Loucy (cell line): ENCODE measurements at regions not wholly inside any gene's neighbourhood (a gene's known extent, or its start where the extent isn't known, plus 50 kb on each side); places are given as distances from the start of the nearest gene placed in this dataset.

Source experiments
- H2AFZ ChIP-seq: fragments of 200-600 bp; sonication (generic); 2 replicates; pipeline ENCODE4 v1.6.0; 2016; ENCODE audit warnings: antibody characterized with exemption, mild to moderate bottlenecking, low read length, moderate library complexity
- H3F3A ChIP-seq: fragments of 200-600 bp; 2 replicates; pipeline ENCODE4 v1.6.0; 2016; ENCODE audit warnings: antibody characterized with exemption, low read depth, mild to moderate bottlenecking
- H3K27me3 ChIP-seq: fragments of 200-600 bp; sonication (generic); 2 replicates; pipeline ENCODE4 v1.6.1; 2014; ENCODE audit warnings: low read length, mild to moderate bottlenecking; ENCODE audit not compliant: insufficient read depth, poor library complexity, severe bottlenecking
- H3K36me3 ChIP-seq: fragments of 200-600 bp; sonication (generic); 2 replicates; pipeline ENCODE4 v1.6.1; 2016; ENCODE audit warnings: low read length; ENCODE audit not compliant: insufficient read depth
- H3K4me1 ChIP-seq: fragments of 200-600 bp; sonication (generic); 2 replicates; pipeline ENCODE4 v1.5.1; 2014; ENCODE audit warnings: low read length, mild to moderate bottlenecking; ENCODE audit not compliant: insufficient read depth, poor library complexity, severe bottlenecking
- H3K4me2 ChIP-seq: fragments of 200-600 bp; sonication (generic); 2 replicates; pipeline ENCODE4 v1.6.0; 2014; ENCODE audit warnings: antibody characterized with exemption, low read length, low read depth, mild to moderate bottlenecking; ENCODE audit not compliant: poor library complexity, severe bottlenecking
- H3K4me3 ChIP-seq: fragments of 200-600 bp; sonication (generic); 2 replicates; pipeline ENCODE4 v1.5.1; 2014; ENCODE audit warnings: low read length, mild to moderate bottlenecking, mixed read lengths; ENCODE audit not compliant: poor library complexity, severe bottlenecking
- H3K79me2 ChIP-seq: fragments of 200-600 bp; sonication (generic); 2 replicates; pipeline ENCODE4 v1.6.1; 2014; ENCODE audit warnings: low read length; ENCODE audit not compliant: insufficient read depth
- H3K9ac ChIP-seq: fragments of 200-600 bp; sonication (generic); 2 replicates; pipeline ENCODE4 v1.6.0; 2014; ENCODE audit warnings: mild to moderate bottlenecking, low read depth, low read length, moderate library complexity; ENCODE audit not compliant: poor library complexity, severe bottlenecking
- H3K9me2 ChIP-seq: fragments of 200-600 bp; sonication (generic); replicated peaks from 2 replicates; pipeline ENCODE4 v1.6.1; 2016; ENCODE audit warnings: low read depth, low read length, mixed read lengths
- H3K9me3 ChIP-seq: fragments of 200-600 bp; sonication (generic); 2 replicates; pipeline ENCODE4 v1.6.1; 2014; ENCODE audit warnings: mild to moderate bottlenecking, antibody characterized with exemption, low read length, low read depth; ENCODE audit not compliant: insufficient read depth
- H4K20me1 ChIP-seq: fragments of 200-600 bp; sonication (generic); 2 replicates; pipeline ENCODE4 v1.6.0; 2014; ENCODE audit warnings: antibody characterized with exemption, low read length, mild to moderate bottlenecking; ENCODE audit not compliant: insufficient read depth, poor library complexity, severe bottlenecking
- EZH2phosphoT487 ChIP-seq: fragments of 200-600 bp; IDR thresholded peaks from 2 replicates; pipeline ENCODE4 v1.6.1; 2018; ENCODE audit warnings: antibody characterized with exemption, mild to moderate bottlenecking, moderate library complexity, borderline replicate concordance
- TF ChIP-seq, protein P1 (sequence below): fragments of 200-600 bp; sonication (generic); conservative IDR thresholded peaks from 2 replicates; pipeline ENCODE4 v1.5.1; 2014; ENCODE audit warnings: mild to moderate bottlenecking, antibody characterized with exemption, low read length

DNA sequence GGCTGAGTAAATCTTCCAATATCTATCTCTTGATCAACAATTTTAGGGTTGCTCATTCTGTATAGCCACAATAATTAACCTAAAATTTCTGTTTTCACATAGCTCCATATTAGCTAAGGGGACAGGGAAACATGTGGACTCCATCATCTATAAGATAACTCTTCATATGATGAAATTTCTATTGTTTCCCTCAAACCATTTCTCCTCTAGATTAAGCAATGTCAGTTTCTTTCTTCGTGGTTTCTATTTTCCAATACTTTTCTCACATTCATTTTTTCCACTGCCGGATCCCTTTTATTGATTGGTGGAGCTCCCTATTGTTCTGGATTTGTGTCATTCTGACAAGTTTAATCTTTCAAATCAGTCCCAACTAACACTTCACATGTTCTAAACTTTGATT is 1221.3 kb upstream of the ZEB2 start:
- Histone ChIP-seq H3K4me1 (no peaks in the 10 kb centered on the region), H3K4me3 (no peak overlapping the region), H3K9me2 (no peaks in the 10 kb centered on the region), H3F3A (no peaks in the 10 kb centered on the region), H3K36me3 (no peaks in the 10 kb centered on the region), H3K9ac (no peak overlapping the region), H2AFZ (no peak overlapping the region), H3K9me3 (no peaks in the 10 kb centered on the region), H4K20me1 (no peaks in the 10 kb centered on the region), H3K79me2 (no peaks in the 10 kb centered on the region), H3K4me2 (no peak overlapping the region), H3K27me3 (no peaks in the 10 kb centered on the region)
- TF ChIP-seq, protein P1, sequence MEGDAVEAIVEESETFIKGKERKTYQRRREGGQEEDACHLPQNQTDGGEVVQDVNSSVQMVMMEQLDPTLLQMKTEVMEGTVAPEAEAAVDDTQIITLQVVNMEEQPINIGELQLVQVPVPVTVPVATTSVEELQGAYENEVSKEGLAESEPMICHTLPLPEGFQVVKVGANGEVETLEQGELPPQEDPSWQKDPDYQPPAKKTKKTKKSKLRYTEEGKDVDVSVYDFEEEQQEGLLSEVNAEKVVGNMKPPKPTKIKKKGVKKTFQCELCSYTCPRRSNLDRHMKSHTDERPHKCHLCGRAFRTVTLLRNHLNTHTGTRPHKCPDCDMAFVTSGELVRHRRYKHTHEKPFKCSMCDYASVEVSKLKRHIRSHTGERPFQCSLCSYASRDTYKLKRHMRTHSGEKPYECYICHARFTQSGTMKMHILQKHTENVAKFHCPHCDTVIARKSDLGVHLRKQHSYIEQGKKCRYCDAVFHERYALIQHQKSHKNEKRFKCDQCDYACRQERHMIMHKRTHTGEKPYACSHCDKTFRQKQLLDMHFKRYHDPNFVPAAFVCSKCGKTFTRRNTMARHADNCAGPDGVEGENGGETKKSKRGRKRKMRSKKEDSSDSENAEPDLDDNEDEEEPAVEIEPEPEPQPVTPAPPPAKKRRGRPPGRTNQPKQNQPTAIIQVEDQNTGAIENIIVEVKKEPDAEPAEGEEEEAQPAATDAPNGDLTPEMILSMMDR = no peak
- no peak for TF ChIP-seq EZH2phosphoT487

DNA sequence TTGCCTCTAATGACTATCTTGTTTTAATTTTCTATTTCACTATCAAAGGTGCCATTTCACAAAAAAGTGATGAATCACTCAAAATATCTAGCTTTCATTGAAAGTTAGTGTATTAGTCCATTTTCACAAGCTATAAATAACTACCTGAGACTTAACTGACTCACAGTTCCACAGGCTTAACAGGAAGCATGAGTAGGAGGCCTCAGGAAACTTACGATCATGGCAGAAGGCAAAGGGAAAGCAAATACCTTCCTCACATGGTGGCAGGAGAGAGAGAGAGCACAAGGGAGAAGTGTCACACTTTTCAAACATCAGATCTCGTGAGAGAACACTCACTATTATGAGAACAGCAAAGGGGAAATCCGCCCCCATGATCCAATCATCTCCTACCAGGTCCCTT is 1220.4 kb upstream of the ZEB2 start:
- Histone ChIP-seq H3K9me3 (no peaks in the 10 kb centered on the region), H3K4me3 (no peak overlapping the region), H3K9me2 (no peaks in the 10 kb centered on the region), H3K79me2 (no peaks in the 10 kb centered on the region), H4K20me1 (no peaks in the 10 kb centered on the region), H3K9ac (no peak overlapping the region), H3K4me1 (no peaks in the 10 kb centered on the region), H3K4me2 (no peak overlapping the region), H3F3A (no peaks in the 10 kb centered on the region), H3K36me3 (no peaks in the 10 kb centered on the region), H3K27me3 (no peaks in the 10 kb centered on the region), H2AFZ (no peak overlapping the region)
- TF ChIP-seq, protein P1 = no peak
- TF ChIP-seq EZH2phosphoT487 = no peak

DNA sequence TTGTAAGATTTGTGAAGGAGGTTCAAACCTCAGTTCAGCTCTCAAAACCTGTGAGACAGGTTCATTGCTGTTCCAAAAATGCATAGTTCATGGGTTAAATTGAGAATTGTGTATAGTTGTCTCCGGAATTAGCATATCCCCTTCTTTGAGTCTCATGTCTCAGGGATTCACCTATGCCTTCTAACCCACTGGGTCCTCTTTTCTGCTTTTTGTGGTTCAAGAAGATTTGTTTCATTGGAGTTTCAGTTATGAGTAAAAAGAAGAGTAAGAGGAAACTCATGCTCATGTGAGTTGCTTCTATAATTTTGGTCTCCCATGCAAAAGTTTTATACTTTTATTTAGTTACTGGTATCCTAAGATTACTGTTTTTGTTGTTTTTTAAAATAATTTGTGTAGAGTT is 1219.8 kb upstream of the ZEB2 start:
- Histone ChIP-seq H3K36me3 (no peaks in the 10 kb centered on the region), H4K20me1 (no peaks in the 10 kb centered on the region), H3K4me1 (no peaks in the 10 kb centered on the region), H3K79me2 (no peaks in the 10 kb centered on the region), H2AFZ (no peak overlapping the region), H3K9me3 (no peaks in the 10 kb centered on the region), H3K27me3 (no peaks in the 10 kb centered on the region), H3K4me2 (no peak overlapping the region), H3F3A (no peaks in the 10 kb centered on the region), H3K4me3 (no peak overlapping the region), H3K9ac (no peak overlapping the region), H3K9me2 (no peaks in the 10 kb centered on the region)
- TF ChIP-seq, protein P1 = no peak
- TF ChIP-seq EZH2phosphoT487 = no peak
